ENCODE measurements at regions not wholly inside any gene's neighbourhood (a gene's known extent, or its start where the extent isn't known, plus 50 kb on each side); places are given as distances from the start of the nearest gene placed in this dataset.
"Not testable (repeated sequence)": the region's sequence is repeated elsewhere in the genome, so short reads cannot be mapped to it uniquely, and the experiment has no call there.

DNA sequence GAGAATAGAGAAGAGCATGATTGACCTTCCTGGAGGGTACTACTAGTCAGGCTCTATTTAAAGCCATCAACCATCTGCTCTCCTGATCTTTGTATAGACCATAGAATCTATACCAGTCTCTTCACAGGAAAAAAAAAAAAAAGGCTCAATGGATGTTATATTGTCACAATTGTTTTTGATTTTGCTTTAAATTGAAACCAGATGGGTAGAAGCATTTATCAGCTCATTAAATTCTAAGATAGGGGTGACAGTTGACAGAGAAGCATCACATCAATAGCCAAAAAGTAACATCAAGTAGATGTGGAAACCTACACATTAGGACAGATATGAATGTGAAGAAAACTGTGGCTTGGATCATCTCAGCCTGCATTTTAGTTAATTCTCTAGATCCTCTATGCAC is 558.9 kb upstream of the MBL2 start:
- Histone ChIP-seq H3K9me3 (peaks cover 0 to 24% (median 11%) of the 10 kb centered on the region in 12 donors), H3K4me3 (no peak overlapping the region), H3K36me3 (no peaks in the 10 kb centered on the region), H3K27me3 (no peaks in the 10 kb centered on the region), H3K4me1 (no peaks in the 10 kb centered on the region), H3K27ac (no peak overlapping the region)
- intact Hi-C loops (cut with DNase I), result loop anchor here in 1 of 10 donors (10.0 kb wide), 1 partner anchor 63 kb away; no protein-coding TSS in a partner anchor
- no peak for TF ChIP-seq POLR2A (IDR thresholded peaks at IDR 0.05)
- TF ChIP-seq, protein P1, sequence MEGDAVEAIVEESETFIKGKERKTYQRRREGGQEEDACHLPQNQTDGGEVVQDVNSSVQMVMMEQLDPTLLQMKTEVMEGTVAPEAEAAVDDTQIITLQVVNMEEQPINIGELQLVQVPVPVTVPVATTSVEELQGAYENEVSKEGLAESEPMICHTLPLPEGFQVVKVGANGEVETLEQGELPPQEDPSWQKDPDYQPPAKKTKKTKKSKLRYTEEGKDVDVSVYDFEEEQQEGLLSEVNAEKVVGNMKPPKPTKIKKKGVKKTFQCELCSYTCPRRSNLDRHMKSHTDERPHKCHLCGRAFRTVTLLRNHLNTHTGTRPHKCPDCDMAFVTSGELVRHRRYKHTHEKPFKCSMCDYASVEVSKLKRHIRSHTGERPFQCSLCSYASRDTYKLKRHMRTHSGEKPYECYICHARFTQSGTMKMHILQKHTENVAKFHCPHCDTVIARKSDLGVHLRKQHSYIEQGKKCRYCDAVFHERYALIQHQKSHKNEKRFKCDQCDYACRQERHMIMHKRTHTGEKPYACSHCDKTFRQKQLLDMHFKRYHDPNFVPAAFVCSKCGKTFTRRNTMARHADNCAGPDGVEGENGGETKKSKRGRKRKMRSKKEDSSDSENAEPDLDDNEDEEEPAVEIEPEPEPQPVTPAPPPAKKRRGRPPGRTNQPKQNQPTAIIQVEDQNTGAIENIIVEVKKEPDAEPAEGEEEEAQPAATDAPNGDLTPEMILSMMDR (IDR thresholded peaks at IDR 0.05), result no peak
- ATAC-seq, result no peak
- DNase-seq, result no peak

DNA sequence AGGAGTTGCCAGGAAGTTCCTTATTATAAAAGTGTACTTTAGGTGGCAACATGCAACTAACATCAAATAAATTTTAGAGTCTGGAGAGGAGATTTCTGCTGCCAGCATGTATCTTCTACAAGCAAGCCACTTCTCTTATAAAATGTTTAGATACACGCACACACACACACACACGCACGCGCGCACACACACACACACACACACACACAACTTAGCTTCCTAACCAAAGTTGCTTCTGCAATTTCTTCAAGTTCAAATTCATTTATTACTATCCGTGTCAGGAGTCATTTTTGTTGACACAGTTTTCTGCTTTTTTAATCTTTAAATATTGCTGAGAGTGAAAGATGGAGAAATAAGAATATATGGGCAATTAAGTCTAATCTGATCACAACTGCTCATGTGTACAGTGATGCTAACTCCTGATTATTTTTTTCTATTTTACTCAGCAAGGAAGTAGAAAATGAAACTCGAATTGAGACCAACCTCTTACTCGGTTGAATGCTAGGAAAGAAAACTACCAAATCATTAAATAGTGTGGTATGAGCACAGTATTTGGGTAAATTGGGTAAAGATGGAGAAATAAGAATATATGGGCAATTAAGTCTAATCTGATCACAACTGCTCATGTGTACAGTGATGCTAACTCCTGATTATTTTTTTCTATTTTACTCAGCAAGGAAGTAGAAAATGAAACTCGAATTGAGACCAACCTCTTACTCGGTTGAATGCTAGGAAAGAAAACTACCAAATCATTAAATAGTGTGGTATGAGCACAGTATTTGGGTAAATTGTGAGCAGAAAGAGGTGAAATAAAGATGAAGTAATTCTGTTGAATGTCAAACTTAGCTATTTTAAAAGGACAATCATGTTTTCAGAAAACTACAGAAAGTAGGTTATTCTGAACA is 554.1 kb upstream of the MBL2 start:
- intact Hi-C loops (cut with DNase I); H3K4me3 ChIP-seq; H3K27ac ChIP-seq; H3K4me1 ChIP-seq; H3K9me3 ChIP-seq; ATAC-seq; H3K27me3 ChIP-seq; DNase-seq; H3K36me3 ChIP-seq: not testable (repeated sequence)
- WGBS, 4 donors, result 59 to 74% (median 66%) methylated on average over 8 to 10 of the region's 10 CpGs

DNA sequence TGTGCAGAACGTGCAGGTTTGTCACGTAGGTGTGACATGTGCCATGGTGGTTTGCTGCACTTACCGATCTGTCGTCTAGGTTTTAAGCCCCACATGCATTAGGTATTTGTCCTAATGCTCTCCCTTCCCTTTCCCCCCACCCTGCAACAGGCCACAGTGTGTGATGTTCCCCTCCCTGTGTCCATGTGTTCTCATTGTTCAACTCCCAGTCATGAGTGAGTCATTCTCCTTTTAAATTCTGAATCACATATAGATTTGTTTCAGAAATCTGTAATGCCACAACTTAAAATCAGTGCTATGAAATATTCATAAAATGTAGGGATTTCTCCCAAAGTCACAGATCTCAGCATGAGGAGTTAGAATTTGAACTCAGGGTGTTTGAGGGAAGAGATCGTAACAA is 552.5 kb upstream of the MBL2 start:
- no peaks in the 10 kb centered on the region for H3K4me1 ChIP-seq
- intact Hi-C loops (cut with DNase I), result no loop called here
- no peak for TF ChIP-seq POLR2A (IDR thresholded peaks at IDR 0.05)
- TF ChIP-seq, protein P1 (IDR thresholded peaks at IDR 0.05), result no peak
- H3K27me3 ChIP-seq, result no peaks in the 10 kb centered on the region
- no peaks in the 10 kb centered on the region for H3K9me3 ChIP-seq
- DNase-seq (no peak), ATAC-seq (no peak)
- WGBS, 4 donors, result 66 to 93% (median 85%) methylated on average over 5 of the region's 5 CpGs
- H3K36me3 ChIP-seq, result no peaks in the 10 kb centered on the region
- H3K27ac ChIP-seq, result no peak overlapping the region
- H3K4me3 ChIP-seq, result no peak overlapping the region

DNA sequence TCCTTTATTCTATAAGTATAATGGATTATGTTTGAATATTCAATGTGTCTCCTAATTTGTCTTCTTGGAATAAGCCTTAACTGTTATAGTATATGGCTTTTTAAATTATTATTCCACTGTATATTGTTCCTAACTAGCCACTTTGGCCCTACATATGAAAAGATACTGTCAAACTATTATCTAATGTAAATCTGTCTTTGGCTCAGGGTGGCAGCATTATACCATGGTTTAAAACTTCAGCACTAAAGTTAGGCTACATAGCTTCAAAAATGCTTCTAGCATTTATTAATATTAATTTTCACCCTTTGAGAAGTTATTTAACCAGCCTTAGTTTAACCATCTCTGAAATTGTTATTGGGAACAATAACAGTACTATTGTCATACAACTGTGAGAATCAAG is 543.1 kb upstream of the MBL2 start:
- no peak for TF ChIP-seq POLR2A (IDR thresholded peaks at IDR 0.05)
- TF ChIP-seq, protein P1 (IDR thresholded peaks at IDR 0.05), result no peak

DNA sequence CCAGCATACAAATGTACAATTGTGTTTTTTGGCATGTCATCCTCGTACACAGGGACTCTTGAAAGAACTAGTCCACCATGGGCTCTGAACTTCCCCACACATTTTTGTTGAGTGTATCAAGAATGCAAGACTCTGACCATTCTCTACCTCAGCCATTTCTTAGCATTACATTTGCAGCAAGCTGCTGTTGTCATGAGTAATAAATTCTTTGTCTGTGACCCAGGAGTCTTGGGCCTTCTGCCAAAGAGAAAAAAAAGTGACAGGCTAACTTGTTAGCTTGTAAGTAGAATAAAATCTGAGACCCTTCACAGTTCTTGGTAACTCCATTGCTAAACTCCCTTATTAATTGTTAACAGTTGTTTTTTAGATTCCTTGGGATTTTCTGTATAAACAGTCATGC is 542.3 kb upstream of the MBL2 start:
- Histone ChIP-seq H3K4me3 (no peak overlapping the region), H3K9me3 (no peaks in the 10 kb centered on the region), H3K27ac (no peak overlapping the region), H3K4me1 (no peaks in the 10 kb centered on the region), H3K27me3 (no peaks in the 10 kb centered on the region), H3K36me3 (no peaks in the 10 kb centered on the region)
- no peak for TF ChIP-seq POLR2A (IDR thresholded peaks at IDR 0.05)
- TF ChIP-seq, protein P1 (IDR thresholded peaks at IDR 0.05), result no peak
- 27 to 48% (median 36%) methylated on average over 1 of the region's 1 CpG for WGBS, 4 donors
- intact Hi-C loops (cut with DNase I), result no loop called here
- ATAC-seq (no peak), DNase-seq (no peak)

More for the DNA sequence above, 543.1 kb upstream of the MBL2 start:
- intact Hi-C loops (cut with DNase I), result no loop called here
- ATAC-seq, result no peak
- H3K27me3 ChIP-seq, result no peaks in the 10 kb centered on the region
- H3K9me3 ChIP-seq, result no peaks in the 10 kb centered on the region
- no peak overlapping the region for H3K4me3 ChIP-seq
- H3K36me3 ChIP-seq, result no peaks in the 10 kb centered on the region
- H3K27ac ChIP-seq, result no peak overlapping the region
- H3K4me1 ChIP-seq, result no peaks in the 10 kb centered on the region
- DNase-seq, result no peak

All from heart left ventricle (tissue), 16 donors.